ENCODE measurements at regions not wholly inside any gene's neighbourhood (a gene's known extent, or its start where the extent isn't known, plus 50 kb on each side); places are given as distances from the start of the nearest gene placed in this dataset.

DNA sequence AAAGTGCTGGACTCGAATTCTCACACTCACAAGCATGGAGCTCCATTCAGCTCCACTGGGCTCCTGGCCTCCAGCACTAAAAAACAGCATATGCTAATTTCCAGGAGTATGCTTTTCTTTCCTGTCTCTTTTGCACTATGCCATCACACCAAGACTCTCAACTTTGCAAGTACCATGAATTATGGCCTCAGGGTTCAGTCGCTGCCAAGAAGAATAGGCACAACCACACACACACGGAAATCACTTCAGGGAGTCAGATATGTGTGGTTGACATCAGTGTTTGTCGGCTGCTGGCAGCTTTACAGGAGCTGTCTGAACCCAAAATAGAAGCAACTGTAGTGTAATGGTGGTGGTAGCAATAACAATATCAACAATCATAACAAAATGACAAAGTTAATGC is 305.0 kb upstream of the SLCO3A1 start:
- Histone ChIP-seq H3K4me3 (ENCODE audit: insufficient read depth, low read length) (no peak overlapping the region), H3K27me3 (ENCODE audit: insufficient read depth, low read length) (no peaks in the 10 kb centered on the region), H3K27ac (ENCODE audit: low read depth, low read length) (no peak overlapping the region), H3K36me3 (ENCODE audit: insufficient read depth, low read length) (no peaks in the 10 kb centered on the region), H4K20me1 (ENCODE audit: insufficient read depth, low read length) (no peaks in the 10 kb centered on the region), H3K4me1 (ENCODE audit: insufficient read depth, low read length) (no peaks in the 10 kb centered on the region), H3K4me2 (ENCODE audit: insufficient read depth, low read length) (no peak overlapping the region), H2AFZ (ENCODE audit: low read length) (no peak overlapping the region), H3K79me2 (ENCODE audit: insufficient read depth, low read length) (no peaks in the 10 kb centered on the region), H3K9me3 (ENCODE audit: low read depth, low read length) (no peaks in the 10 kb centered on the region)
- no peak for DNase-seq (ENCODE audit: insufficient read length, low spot score, missing footprints)
- TF ChIP-seq, protein P1, sequence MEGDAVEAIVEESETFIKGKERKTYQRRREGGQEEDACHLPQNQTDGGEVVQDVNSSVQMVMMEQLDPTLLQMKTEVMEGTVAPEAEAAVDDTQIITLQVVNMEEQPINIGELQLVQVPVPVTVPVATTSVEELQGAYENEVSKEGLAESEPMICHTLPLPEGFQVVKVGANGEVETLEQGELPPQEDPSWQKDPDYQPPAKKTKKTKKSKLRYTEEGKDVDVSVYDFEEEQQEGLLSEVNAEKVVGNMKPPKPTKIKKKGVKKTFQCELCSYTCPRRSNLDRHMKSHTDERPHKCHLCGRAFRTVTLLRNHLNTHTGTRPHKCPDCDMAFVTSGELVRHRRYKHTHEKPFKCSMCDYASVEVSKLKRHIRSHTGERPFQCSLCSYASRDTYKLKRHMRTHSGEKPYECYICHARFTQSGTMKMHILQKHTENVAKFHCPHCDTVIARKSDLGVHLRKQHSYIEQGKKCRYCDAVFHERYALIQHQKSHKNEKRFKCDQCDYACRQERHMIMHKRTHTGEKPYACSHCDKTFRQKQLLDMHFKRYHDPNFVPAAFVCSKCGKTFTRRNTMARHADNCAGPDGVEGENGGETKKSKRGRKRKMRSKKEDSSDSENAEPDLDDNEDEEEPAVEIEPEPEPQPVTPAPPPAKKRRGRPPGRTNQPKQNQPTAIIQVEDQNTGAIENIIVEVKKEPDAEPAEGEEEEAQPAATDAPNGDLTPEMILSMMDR (IDR thresholded peaks at IDR 0.05; ENCODE audit: extremely low read depth, low read depth, low read length), result no peak

DNA sequence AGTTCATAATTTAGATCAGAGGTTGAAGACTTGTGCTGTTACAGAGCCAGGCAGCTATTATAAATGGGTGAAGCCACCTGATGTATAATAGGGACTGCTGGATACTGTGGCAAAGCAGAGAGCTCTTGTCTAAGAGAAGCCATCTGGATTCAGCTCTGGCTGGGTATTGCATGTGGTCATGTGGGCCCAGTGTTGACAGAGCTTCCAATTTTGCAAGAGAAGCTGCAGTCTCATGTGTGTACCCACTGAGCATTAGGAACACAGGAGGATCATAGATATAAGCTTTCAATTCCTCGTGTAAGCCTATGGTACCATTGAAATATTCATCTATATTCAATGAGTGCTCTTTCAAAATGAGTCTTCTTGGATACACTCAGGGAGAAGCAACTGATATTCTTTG is 303.9 kb upstream of the SLCO3A1 start:
- TF ChIP-seq, protein P1 (IDR thresholded peaks at IDR 0.05; ENCODE audit: extremely low read depth, low read depth, low read length), result no peak
- H3K4me3 ChIP-seq (ENCODE audit: insufficient read depth, low read length), result no peak overlapping the region
- H3K27me3 ChIP-seq (ENCODE audit: insufficient read depth, low read length), result no peaks in the 10 kb centered on the region
- no peaks in the 10 kb centered on the region for H3K79me2 ChIP-seq (ENCODE audit: insufficient read depth, low read length)
- no peak overlapping the region for H2AFZ ChIP-seq (ENCODE audit: low read length)
- H3K27ac ChIP-seq (ENCODE audit: low read depth, low read length), result no peak overlapping the region
- H3K36me3 ChIP-seq (ENCODE audit: insufficient read depth, low read length), result no peaks in the 10 kb centered on the region
- no peaks in the 10 kb centered on the region for H4K20me1 ChIP-seq (ENCODE audit: insufficient read depth, low read length)
- H3K4me2 ChIP-seq (ENCODE audit: insufficient read depth, low read length), result no peak overlapping the region
- H3K4me1 ChIP-seq (ENCODE audit: insufficient read depth, low read length), result no peaks in the 10 kb centered on the region
- no peaks in the 10 kb centered on the region for H3K9me3 ChIP-seq (ENCODE audit: low read depth, low read length)
- no peak for DNase-seq (ENCODE audit: insufficient read length, low spot score, missing footprints)

DNA sequence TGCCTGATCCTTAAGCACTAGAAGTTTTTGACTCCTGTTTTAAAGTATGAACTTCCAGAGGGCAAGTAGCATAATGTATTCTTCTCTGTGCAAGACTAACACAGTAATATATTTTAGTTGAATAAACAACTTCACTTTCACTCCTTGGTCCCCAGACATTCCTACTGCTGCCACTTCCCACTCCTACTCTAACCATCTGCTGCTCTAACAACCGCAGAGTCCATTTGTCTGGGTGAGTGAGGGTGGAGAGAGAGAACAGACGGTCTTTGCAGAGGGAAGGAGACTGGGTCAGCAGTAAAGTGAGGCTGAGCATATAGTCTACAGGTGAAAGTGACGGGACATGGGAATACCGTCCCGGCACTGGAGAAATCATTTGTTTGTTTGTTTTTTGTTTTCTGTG is 301.0 kb upstream of the SLCO3A1 start:
- Histone ChIP-seq H3K4me2 (ENCODE audit: insufficient read depth, low read length) (no peak overlapping the region), H3K79me2 (ENCODE audit: insufficient read depth, low read length) (no peaks in the 10 kb centered on the region), H3K4me3 (ENCODE audit: insufficient read depth, low read length) (no peak overlapping the region), H3K9me3 (ENCODE audit: low read depth, low read length) (no peaks in the 10 kb centered on the region), H2AFZ (ENCODE audit: low read length) (no peak overlapping the region), H3K36me3 (ENCODE audit: insufficient read depth, low read length) (no peaks in the 10 kb centered on the region), H3K27me3 (ENCODE audit: insufficient read depth, low read length) (no peaks in the 10 kb centered on the region), H3K4me1 (ENCODE audit: insufficient read depth, low read length) (no peaks in the 10 kb centered on the region), H3K27ac (ENCODE audit: low read depth, low read length) (no peak overlapping the region), H4K20me1 (ENCODE audit: insufficient read depth, low read length) (no peaks in the 10 kb centered on the region)
- TF ChIP-seq, protein P1 (IDR thresholded peaks at IDR 0.05; ENCODE audit: extremely low read depth, low read depth, low read length), result no peak
- no peak for DNase-seq (ENCODE audit: insufficient read length, low spot score, missing footprints)

DNA sequence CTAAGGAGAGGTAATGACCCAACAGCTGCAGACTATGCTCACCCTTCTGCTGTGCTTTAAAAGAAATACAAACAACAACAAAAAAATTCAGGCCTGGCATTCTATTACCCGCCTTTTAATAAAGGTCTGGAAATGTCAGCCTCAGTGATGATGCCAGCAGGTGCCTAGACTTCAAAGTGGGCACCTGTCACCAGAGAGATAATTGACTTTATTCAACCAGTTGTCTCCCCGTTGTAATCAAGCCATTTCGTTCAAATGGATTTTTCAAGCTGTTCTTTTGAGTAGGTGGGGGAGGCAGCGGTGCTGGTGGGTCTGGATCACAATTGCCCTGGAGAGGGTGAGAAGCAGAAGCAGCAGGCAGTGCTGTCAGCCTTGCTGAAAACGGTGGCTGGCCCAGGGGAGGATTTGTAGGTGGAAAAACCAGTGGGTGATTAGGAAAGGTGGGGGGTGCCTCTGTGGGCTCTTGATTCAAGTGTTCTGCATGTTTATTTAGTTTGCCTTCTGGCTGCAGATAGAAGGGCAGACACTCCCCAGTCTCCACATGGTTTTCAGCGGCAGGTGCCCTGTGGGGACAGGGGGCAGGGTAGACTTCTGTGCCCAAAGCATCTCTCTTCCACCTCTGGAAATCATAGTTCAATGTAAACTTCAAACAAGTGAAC is 300.2 kb upstream of the SLCO3A1 start:
- Histone ChIP-seq H3K4me2 (ENCODE audit: insufficient read depth, low read length) (no peak overlapping the region), H3K9me3 (ENCODE audit: low read depth, low read length) (no peaks in the 10 kb centered on the region), H3K4me1 (ENCODE audit: insufficient read depth, low read length) (no peaks in the 10 kb centered on the region), H3K4me3 (ENCODE audit: insufficient read depth, low read length) (no peak overlapping the region), H3K36me3 (ENCODE audit: insufficient read depth, low read length) (no peaks in the 10 kb centered on the region), H3K27ac (ENCODE audit: low read depth, low read length) (no peak overlapping the region), H2AFZ (ENCODE audit: low read length) (no peak overlapping the region), H4K20me1 (ENCODE audit: insufficient read depth, low read length) (no peaks in the 10 kb centered on the region), H3K79me2 (ENCODE audit: insufficient read depth, low read length) (no peaks in the 10 kb centered on the region), H3K27me3 (ENCODE audit: insufficient read depth, low read length) (no peaks in the 10 kb centered on the region)
- DNase-seq (ENCODE audit: insufficient read length, low spot score, missing footprints), result no peak
- TF ChIP-seq, protein P1 (IDR thresholded peaks at IDR 0.05; ENCODE audit: extremely low read depth, low read depth, low read length), result no peak
